Stomach smooth muscle (tissue), 2 donors: ENCODE measurements at regions not wholly inside any gene's neighbourhood (a gene's known extent, or its start where the extent isn't known, plus 50 kb on each side); places are given as distances from the start of the nearest gene placed in this dataset.
"Not testable (repeated sequence)": the region's sequence is repeated elsewhere in the genome, so short reads cannot be mapped to it uniquely, and the experiment has no call there.

Experiments used
- H3K27ac ChIP-seq: one replicate; pipeline ENCODE4 v1.7.0; 2013; ENCODE audit warnings: mild to moderate bottlenecking, low read length, inconsistent platforms
- H3K27me3 ChIP-seq, 2 donors: one replicate each; pipeline ENCODE4 v1.7.0; 2013; ENCODE audit warnings: low read length in 2 of 2; ENCODE audit not compliant: insufficient read depth in 2 of 2, control insufficient read depth in 1 of 2
- H3K36me3 ChIP-seq, 2 donors: one replicate each; pipeline ENCODE4 v1.7.0; 2013; ENCODE audit warnings: low read length in 2 of 2; ENCODE audit not compliant: control insufficient read depth in 2 of 2, insufficient read depth in 2 of 2
- H3K4me1 ChIP-seq: one replicate; pipeline ENCODE4 v1.7.0; 2013; ENCODE audit warnings: low read length; ENCODE audit not compliant: control insufficient read depth, insufficient read depth
- H3K4me3 ChIP-seq, 2 donors: one replicate each; pipeline ENCODE4 v1.7.0; 2013; ENCODE audit warnings: low read length in 2 of 2
- H3K9ac ChIP-seq, 2 donors: one replicate each; pipeline ENCODE4 v1.7.0; 2013; ENCODE audit warnings: low read length in 2 of 2, mild to moderate bottlenecking in 1 of 2
- H3K9me3 ChIP-seq, 2 donors: one replicate each; pipeline ENCODE4 v1.7.0; 2013; ENCODE audit warnings: low read length in 2 of 2; ENCODE audit not compliant: control insufficient read depth in 2 of 2
- donor health status: healthy.
- donor health status: Pancreatic carcinoma.

GRCh38 chr13:111501596-111502535 lies 181.4 kb downstream of the TEX29 start:
- not testable (repeated sequence) for H3K4me3 ChIP-seq, H3K4me1 ChIP-seq, H3K36me3 ChIP-seq, H3K9me3 ChIP-seq, H3K9ac ChIP-seq, H3K27ac ChIP-seq
- H3K27me3 ChIP-seq = peaks cover 3 to 13% of the 10 kb centered on the region in 2 donors

GRCh38 chr13:111502957-111503356 lies 182.5 kb downstream of the TEX29 start:
- Histone ChIP-seq H3K4me3 (no peak overlapping the region), H3K36me3 (no peaks in the 10 kb centered on the region), H3K4me1 (no peaks in the 10 kb centered on the region), H3K9me3 (peaks cover 0 to 8% of the 10 kb centered on the region in 2 donors), H3K27ac (no peak overlapping the region), H3K27me3 (peaks cover 5 to 13% of the 10 kb centered on the region in 2 donors), H3K9ac (no peak overlapping the region)

- H3K9ac ChIP-seq = no peak overlapping the region
- peaks cover 0 to 8% of the 10 kb centered on the region in 2 donors for H3K9me3 ChIP-seq
- no peaks in the 10 kb centered on the region for H3K36me3 ChIP-seq
- H3K4me3 ChIP-seq = no peak overlapping the region
- no peak overlapping the region for H3K27ac ChIP-seq
- peaks cover 5 to 13% of the 10 kb centered on the region in 2 donors for H3K27me3 ChIP-seq
- H3K4me1 ChIP-seq = no peaks in the 10 kb centered on the region
Measured at GRCh38 chr13:111503376-111503775, 182.9 kb downstream of the TEX29 start.

- H3K4me3 ChIP-seq = no peak overlapping the region
- H3K27ac ChIP-seq = no peak overlapping the region
- H3K27me3 ChIP-seq = peaks cover 5 to 13% of the 10 kb centered on the region in 2 donors
- no peak overlapping the region for H3K9ac ChIP-seq
- no peaks in the 10 kb centered on the region for H3K36me3 ChIP-seq
- H3K4me1 ChIP-seq = no peaks in the 10 kb centered on the region
- peaks cover 0 to 8% of the 10 kb centered on the region in 2 donors for H3K9me3 ChIP-seq
Measured at GRCh38 chr13:111503905-111504695, 183.7 kb downstream of the TEX29 start.

- H3K9ac ChIP-seq = no peak overlapping the region
- peaks cover 0 to 8% of the 10 kb centered on the region in 2 donors for H3K9me3 ChIP-seq
- H3K36me3 ChIP-seq = no peaks in the 10 kb centered on the region
- peaks cover 5 to 13% of the 10 kb centered on the region in 2 donors for H3K27me3 ChIP-seq
- no peaks in the 10 kb centered on the region for H3K4me1 ChIP-seq
- no peak overlapping the region for H3K4me3 ChIP-seq
- H3K27ac ChIP-seq = no peak overlapping the region
Measured at GRCh38 chr13:111505175-111505777, 184.8 kb downstream of the TEX29 start.

GRCh38 chr13:111506125-111506524 lies 185.7 kb downstream of the TEX29 start:
- Histone ChIP-seq H3K27me3 (peaks cover 5 to 13% of the 10 kb centered on the region in 2 donors), H3K9ac (no peak overlapping the region), H3K9me3 (peaks cover 0 to 8% of the 10 kb centered on the region in 2 donors), H3K4me3 (no peak overlapping the region), H3K27ac (no peak overlapping the region), H3K36me3 (no peaks in the 10 kb centered on the region), H3K4me1 (no peaks in the 10 kb centered on the region)

GRCh38 chr13:111506621-111507020 lies 186.2 kb downstream of the TEX29 start:
- peaks cover 0 to 8% of the 10 kb centered on the region in 2 donors for H3K9me3 ChIP-seq
- H3K4me1 ChIP-seq = no peaks in the 10 kb centered on the region
- no peaks in the 10 kb centered on the region for H3K36me3 ChIP-seq
- no peak overlapping the region for H3K9ac ChIP-seq
- peaks cover 5 to 13% of the 10 kb centered on the region in 2 donors for H3K27me3 ChIP-seq
- H3K4me3 ChIP-seq = no peak overlapping the region
- no peak overlapping the region for H3K27ac ChIP-seq

GRCh38 chr13:111508164-111508870 lies 187.9 kb downstream of the TEX29 start:
- Histone ChIP-seq H3K27me3 (peaks cover 5 to 15% of the 10 kb centered on the region in 2 donors), H3K4me3 (no peak overlapping the region), H3K36me3 (no peaks in the 10 kb centered on the region), H3K9ac (no peak overlapping the region), H3K4me1 (no peaks in the 10 kb centered on the region), H3K27ac (no peak overlapping the region), H3K9me3 (no peaks in the 10 kb centered on the region)

- Histone ChIP-seq H3K9me3 (no peaks in the 10 kb centered on the region), H3K9ac (no peak overlapping the region), H3K4me3 (no peak overlapping the region), H3K27me3 (peaks cover 5 to 13% of the 10 kb centered on the region in 2 donors), H3K27ac (no peak overlapping the region), H3K36me3 (no peaks in the 10 kb centered on the region), H3K4me1 (no peaks in the 10 kb centered on the region)
Measured at GRCh38 chr13:111508902-111509509, 188.6 kb downstream of the TEX29 start.
